Lung microvascular endothelial cell (primary cell): ENCODE measurements at regions not wholly inside any gene's neighbourhood (a gene's known extent, or its start where the extent isn't known, plus 50 kb on each side); places are given as distances from the start of the nearest gene placed in this dataset.
"Not testable (repeated sequence)": the region's sequence is repeated elsewhere in the genome, so short reads cannot be mapped to it uniquely, and the experiment has no call there.

Experiments
- DNase-seq, 2 donors: peaks; one replicate each; pipeline versions ENCODE4 v3.0.0 to v3.0.0-alpha.2; 2010; ENCODE audit warnings: low read depth in 2 of 2

GRCh38 chr15:31591908-31592307 lies 265.3 kb downstream of the KLF13 start:
- DNase-seq, result no peak

DNA sequence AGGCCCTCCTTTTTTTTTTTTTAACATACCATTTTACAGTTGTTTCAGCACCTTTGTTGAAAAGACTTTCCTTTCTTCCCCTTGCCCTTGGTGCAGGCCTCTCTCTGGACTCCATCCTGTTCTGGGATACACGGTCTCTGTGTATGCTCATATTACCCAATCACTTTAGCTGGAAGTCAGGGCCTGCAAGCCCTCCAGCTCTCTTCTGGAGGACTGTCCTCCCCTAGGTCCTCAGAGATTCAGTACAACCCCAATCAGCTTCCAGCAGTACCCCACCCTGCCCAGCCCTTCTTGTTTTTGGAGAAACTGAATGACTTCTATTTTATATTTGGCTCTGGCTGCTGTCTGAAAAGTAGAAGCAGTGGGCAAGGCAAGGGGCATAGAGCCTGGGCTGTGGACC lies 270.8 kb downstream of the KLF13 start:
- DNase-seq, result no peak

DNA sequence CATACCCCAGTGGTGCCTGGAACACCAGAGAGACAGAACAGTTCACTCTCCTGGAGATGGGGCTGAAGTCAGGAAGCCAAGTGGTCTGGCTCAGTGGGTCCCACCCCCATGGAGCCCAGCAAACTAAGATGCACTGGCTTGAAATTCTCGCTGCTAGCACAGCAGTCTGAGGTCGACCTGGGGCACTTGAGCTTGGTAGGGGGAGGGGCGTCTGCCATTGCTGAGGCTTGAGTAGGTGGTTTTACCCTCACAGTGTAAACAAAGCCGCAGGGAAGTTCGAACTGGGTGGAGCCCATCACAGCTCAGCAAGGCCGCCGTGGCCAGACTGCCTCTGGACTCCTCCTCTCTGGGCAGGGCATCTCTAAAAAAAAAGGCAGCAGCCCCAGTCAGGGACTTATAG lies 272.0 kb downstream of the KLF13 start:
- no peak for DNase-seq

DNA sequence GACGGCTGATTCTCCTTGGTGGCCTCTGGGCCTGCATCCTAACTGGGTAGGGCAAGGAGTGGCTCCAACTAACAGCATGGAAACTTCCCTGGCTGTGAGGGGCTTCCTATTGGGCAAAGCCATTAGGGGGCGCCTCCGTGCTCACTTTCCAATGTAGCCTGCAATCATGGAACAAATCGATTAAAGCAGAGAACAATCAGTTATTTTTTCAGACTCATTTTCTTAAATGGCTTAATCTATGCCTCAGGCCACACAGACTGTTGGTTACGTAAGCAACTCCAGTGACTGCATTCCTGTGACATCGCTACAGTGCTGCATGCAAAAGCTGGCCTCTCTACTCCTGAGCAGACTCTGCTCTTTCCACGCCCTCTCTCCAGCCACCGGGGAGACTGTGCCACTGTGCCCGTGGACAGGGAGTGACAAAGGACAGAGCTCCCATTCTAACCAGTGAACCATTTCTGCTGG lies 278.9 kb downstream of the KLF13 start:
- DNase-seq, result no peak

- DNase-seq, result no peak
Measured at GRCh38 chr15:31606194-31606669, 279.6 kb downstream of the KLF13 start.

DNA sequence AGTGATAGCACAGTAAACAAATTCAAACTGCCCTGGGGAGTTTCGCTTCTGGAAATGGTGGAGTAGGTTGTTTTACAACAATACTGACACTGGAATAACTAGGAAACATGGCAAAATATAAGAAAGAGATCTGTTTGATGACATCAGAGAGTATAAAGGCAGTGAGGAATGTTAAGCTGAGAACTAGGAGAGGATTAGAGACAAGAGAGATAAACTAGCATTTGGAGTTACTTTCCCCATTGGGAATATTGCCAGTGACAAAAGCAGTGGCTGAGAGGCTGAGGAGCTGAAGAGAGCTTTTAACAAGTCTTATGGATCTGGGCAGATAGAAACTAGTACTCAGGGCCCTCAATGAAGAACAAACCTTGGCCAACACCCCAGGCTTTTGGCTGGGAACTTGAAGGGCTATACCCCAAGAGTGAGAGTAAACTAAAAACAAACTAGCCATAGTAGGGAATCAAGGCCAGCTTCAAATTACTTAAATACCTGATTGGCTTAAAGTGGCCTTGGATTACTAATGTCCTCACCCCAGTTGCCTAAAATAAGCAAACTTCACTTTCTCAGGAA lies 280.4 kb downstream of the KLF13 start:
- no peak for DNase-seq

GRCh38 chr15:31607656-31608055 lies 281.0 kb downstream of the KLF13 start:
- DNase-seq, result no peak

GRCh38 chr15:31609258-31609681 lies 282.6 kb downstream of the KLF13 start:
- DNase-seq, result no peak

DNA sequence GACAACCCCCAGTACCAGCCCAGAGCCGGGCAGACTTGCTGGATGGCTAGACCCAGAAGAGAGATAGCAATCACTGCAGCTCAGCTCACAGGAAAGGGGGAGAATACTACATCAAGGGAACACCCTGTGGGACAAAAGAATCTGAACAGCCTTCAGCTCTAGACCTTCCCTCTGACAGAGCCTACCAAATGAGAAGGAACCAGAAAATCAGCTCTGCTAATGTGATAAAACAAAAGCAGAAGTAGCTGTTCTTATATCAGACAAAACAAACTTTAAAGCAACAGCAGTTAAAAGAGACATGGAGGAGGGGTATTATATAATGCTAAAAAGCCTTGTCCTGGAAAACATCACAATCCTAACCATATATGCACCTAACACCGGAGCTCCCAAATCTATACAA lies 283.3 kb downstream of the KLF13 start:
- DNase-seq, result no peak

DNA sequence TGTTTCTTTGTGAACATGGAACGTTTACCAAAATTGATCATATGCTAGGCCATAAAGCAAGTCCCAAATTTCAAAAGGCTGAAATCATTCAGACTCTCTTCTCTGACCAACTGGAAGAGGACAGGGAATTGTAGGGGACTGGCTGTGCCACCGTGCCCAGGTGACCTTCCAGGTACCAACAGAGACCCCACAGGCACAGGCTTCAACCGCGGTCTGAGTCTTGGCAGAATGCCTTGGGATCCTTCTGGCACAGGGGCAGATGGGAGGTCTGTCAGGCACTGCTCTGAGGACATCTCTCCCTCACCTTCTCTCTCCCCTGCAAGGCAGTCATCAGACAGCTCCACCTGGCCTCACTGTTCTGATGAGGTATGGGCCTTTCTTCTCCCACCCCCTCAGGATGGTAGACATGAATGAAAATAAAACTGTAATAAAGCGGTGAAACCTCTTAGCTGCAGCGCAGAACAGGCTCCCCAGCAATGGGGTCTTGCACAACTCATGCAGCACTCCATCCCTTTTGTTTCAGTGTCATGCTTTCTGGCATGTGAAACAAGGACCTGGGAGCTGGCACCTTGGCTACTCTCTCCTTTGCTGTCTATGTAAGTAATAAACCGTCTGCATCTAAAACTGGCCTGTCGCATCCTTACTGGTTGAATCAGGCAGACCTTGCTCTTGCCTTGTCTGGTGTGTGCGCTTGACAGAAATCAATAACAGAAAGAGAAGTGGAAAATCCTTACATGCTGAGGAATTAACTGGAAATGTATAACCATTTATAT lies 289.2 kb downstream of the KLF13 start:
- no peak for DNase-seq

DNA sequence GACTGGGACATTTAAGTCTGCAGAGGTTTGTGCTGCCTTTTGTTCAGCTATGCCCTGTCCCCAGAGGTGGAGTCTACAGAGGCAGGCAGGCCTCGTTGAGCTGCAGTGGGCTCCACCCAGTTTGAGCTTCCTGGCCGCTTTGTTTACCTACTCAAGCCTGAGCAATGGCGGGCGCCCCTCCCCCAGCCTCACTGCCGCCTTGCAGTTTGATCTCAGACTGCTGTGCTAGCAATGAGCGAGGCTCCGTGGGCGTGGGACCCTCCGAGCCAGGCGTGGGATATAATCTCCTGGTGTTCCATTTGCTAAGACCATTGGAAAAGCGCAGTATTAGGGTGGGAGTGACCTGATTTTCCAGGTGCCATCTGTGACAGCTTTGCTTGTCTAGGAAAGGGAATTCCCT lies 296.7 kb downstream of the KLF13 start:
- DNase-seq, result not testable (repeated sequence)

DNA sequence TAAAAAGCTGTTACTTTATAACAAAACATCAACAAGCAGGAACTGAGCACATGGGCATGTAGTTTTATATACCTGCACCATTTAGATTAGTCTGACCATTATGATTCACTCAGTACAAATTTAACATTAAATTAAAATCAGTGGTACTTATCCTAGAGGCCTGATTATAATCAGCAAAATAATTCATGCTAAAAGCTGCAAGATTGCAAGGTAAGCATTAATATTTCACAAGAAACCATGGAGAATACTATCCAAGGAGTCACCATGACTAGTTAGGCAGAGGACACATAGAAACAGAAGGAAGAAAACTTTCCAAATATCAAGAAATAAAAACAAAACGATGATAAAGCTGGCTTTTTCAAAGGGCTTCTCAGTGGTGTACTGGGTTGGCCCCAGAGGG lies 297.5 kb downstream of the KLF13 start:
- not testable (repeated sequence) for DNase-seq

DNA sequence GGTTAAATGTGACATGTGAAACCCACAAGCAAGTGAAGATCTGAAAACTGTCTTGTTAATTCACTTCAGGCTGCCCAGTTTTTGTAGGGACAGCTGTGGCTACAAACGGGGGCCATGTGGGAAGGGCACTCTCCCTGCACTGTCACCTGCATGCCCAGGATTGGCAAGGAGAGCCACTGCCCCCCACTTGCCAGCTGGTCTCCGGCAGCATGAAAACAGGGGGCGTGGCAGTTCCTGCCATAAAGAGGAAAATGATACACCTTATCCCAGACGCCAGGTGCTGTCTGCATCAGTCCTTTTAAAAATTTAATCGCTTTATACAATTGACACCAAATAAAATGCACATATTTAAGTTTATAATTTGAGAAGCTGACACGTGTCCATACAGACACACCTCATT lies 309.1 kb downstream of the KLF13 start:
- DNase-seq, result not testable (repeated sequence)

GRCh38 chr15:31636911-31637310 lies 310.3 kb downstream of the KLF13 start:
- DNase-seq, result not testable (repeated sequence)

DNA sequence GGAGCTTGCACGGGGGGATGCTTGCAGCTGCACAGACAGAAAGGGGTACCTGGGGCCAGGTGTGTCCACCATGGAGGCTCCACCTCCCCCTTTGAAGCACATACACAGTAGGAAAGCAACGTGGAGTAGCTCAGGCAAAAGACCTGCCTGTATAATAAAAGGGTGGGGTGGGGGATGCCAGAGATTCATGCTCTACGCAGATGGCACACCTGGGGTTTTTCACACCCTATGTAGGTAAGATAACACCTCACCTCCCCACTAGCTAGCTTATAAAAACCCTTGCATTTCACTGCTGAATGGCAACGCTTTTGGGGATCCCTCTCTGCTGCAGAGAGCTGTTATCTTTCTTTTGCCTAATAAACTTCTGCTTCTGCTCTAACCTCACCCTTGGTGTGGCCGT lies 317.3 kb downstream of the KLF13 start:
- not testable (repeated sequence) for DNase-seq

DNA sequence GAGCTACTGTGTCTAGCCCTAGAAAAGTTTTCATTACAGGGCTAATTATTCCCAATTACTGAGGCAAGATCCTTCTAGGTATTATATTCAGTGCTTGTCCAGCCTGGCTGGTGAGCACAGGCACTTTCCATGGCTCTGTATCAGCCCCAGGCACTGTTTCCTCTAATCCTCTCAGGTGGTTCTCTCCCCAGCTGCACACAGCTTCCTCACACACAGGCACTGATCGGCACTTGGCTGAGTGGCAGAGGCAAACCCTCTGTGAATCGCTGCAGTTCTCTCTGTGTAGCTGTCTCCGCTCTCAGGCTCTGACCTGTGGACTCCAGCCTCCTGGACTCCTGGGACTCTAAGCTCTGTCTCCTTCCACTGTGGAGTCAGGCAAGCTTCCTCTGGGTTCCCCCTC lies 318.1 kb downstream of the KLF13 start:
- DNase-seq, result not testable (repeated sequence)

DNA sequence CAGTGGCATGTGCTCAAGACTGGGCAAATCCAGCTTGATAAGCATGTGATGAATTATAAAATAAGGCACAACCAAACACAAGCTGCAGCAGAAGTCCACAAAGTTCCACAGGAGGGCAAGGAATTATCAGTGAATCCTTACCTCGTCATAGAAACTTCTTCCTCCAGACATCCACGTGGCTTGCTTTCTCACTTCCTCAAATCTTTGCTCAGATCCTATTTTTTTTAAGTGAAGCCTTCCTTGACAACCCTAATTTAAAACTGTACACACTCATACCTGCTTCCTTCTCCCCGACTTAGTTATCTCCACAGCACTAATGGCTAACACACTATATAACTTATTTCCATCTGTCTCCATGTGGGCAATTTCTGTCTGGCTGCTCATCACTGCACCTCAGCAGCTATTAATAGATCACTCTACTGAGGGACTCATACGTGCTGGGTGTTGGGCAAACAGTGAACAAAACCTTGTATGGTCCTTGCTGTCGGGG lies 320.7 kb downstream of the KLF13 start:
- DNase-seq, result not testable (repeated sequence)

DNA sequence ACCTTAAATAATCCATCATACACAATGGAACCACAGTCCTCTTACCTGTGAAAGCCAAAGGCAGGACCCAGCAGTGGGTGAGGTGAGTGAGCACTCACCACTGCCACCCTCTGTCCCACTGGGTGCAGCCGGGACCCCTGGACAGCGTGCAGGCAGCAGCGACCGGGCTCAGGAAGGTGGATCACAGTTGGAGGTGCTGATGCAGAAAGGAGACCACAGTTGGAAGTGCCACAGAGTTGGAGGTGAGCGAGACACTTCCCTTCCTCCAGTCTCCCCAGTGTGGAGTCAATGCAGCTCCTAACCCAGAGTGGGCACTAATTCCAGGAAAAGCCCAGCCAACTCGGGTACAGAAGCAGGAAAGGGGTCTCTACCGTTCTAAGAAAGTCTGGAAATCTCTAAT lies 323.0 kb downstream of the KLF13 start:
- not testable (repeated sequence) for DNase-seq

GRCh38 chr15:31650055-31650701 lies 323.5 kb downstream of the KLF13 start:
- DNase-seq, result not testable (repeated sequence)

GRCh38 chr15:31656915-31657314 lies 330.3 kb downstream of the KLF13 start:
- not testable (repeated sequence) for DNase-seq

GRCh38 chr15:31660816-31661215 lies 334.2 kb downstream of the KLF13 start:
- no peak for DNase-seq

DNA sequence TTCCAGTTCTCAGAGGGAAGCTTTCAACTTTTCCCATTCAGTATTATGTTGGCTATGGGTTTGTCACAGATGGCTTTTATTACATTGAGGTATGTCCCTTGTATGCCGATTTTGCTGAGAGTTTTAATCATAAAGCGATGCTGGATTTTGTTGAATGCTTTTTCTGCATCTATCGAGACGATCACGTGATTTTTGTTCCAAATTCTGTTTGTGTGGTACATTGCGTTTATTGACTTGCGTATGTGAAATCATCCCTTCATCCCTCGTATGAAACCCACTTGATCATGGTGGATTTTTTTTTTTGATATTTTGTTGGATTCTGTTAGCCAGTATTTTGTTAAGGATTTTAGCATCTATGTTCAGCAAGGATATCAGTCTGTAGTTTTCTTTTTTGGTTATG lies 339.1 kb downstream of the KLF13 start:
- not testable (repeated sequence) for DNase-seq
